ENCODE measurements at regions not wholly inside any gene's neighbourhood (a gene's known extent, or its start where the extent isn't known, plus 50 kb on each side); places are given as distances from the start of the nearest gene placed in this dataset.

GRCh38 chr4:137015426-137016409 lies 516.6 kb downstream of the PCDH18 start:
- no peak for TF ChIP-seq POLR2A (IDR thresholded peaks at IDR 0.05)
- TF ChIP-seq, protein P1, sequence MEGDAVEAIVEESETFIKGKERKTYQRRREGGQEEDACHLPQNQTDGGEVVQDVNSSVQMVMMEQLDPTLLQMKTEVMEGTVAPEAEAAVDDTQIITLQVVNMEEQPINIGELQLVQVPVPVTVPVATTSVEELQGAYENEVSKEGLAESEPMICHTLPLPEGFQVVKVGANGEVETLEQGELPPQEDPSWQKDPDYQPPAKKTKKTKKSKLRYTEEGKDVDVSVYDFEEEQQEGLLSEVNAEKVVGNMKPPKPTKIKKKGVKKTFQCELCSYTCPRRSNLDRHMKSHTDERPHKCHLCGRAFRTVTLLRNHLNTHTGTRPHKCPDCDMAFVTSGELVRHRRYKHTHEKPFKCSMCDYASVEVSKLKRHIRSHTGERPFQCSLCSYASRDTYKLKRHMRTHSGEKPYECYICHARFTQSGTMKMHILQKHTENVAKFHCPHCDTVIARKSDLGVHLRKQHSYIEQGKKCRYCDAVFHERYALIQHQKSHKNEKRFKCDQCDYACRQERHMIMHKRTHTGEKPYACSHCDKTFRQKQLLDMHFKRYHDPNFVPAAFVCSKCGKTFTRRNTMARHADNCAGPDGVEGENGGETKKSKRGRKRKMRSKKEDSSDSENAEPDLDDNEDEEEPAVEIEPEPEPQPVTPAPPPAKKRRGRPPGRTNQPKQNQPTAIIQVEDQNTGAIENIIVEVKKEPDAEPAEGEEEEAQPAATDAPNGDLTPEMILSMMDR (IDR thresholded peaks at IDR 0.05), result no peak
